GM23248 (cell line): ENCODE measurements at regions not wholly inside any gene's neighbourhood (a gene's known extent, or its start where the extent isn't known, plus 50 kb on each side); places are given as distances from the start of the nearest gene placed in this dataset.

Experiments used
- EZH2 ChIP-seq: fragments of 200-600 bp; sonication (generic); IDR thresholded peaks from 2 replicates; pipeline ENCODE4 v1.6.1; 2018; ENCODE audit warnings: antibody characterized with exemption, mild to moderate bottlenecking; ENCODE audit not compliant: insufficient read depth, poor library complexity, severe bottlenecking
- EZH2phosphoT487 ChIP-seq: fragments of 200-600 bp; sonication (generic); IDR thresholded peaks from 2 replicates; pipeline ENCODE4 v1.6.1; 2018; ENCODE audit warnings: antibody characterized with exemption, moderate library complexity, mild to moderate bottlenecking, low read depth; ENCODE audit not compliant: insufficient read depth

GRCh38 chr15:75136758-75137157, 64.9 kb upstream of the C15orf39 start:
- TF ChIP-seq EZH2 (no peak), EZH2phosphoT487 (no peak)
